ENCODE measurements at regions not wholly inside any gene's neighbourhood (a gene's known extent, or its start where the extent isn't known, plus 50 kb on each side); places are given as distances from the start of the nearest gene placed in this dataset.

- H3K4me1 ChIP-seq (ENCODE audit: control insufficient read depth, insufficient read depth, low read length): no peaks in the 10 kb centered on the region
- Mint-ChIP-seq H3K4me1 (no peaks in the 10 kb centered on the region), H3K9me3 (peaks cover 13 to 17% of the 10 kb centered on the region in 2 donors)
Measured at GRCh38 chr18:73249030-73249429, 381.2 kb upstream of the NETO1 start.

GRCh38 chr18:73246763-73247162 is 379.0 kb upstream of the NETO1 start:
- peaks cover 12 to 13% of the 10 kb centered on the region in 2 donors for H3K9me3 Mint-ChIP-seq
- no peaks in the 10 kb centered on the region for H3K4me1 ChIP-seq (ENCODE audit: control insufficient read depth, insufficient read depth, low read length)
- H3K9me3 ChIP-seq (ENCODE audit: control insufficient read depth, insufficient read depth, low read length): peaks cover 3% of the 10 kb centered on the region
- DNase-seq (no peak), ATAC-seq (no peak)
- H3K4me3 ChIP-seq (ENCODE audit: low read length): no peak overlapping the region
- intact Hi-C loops (cut with micrococcal nuclease): no loop called here
- H3K27ac Mint-ChIP-seq: no peak overlapping the region
- 72% methylated on average over 2 of the region's 5 CpGs for WGBS (ENCODE audit: insufficient coverage)
- no peaks in the 10 kb centered on the region for H3K27me3 Mint-ChIP-seq (ENCODE audit: low read depth in 2 of 2)
- no peak for TF ChIP-seq CTCF (IDR thresholded peaks at IDR 0.05)
- H3K27ac ChIP-seq (ENCODE audit: low read length): no peak overlapping the region
- H3K4me3 Mint-ChIP-seq: no peak overlapping the region
- no peaks in the 10 kb centered on the region for H3K36me3 Mint-ChIP-seq
- H3K4me1 Mint-ChIP-seq: no peaks in the 10 kb centered on the region
- no peaks in the 10 kb centered on the region for H3K36me3 ChIP-seq (ENCODE audit: control insufficient read depth, insufficient read depth, low read length)
- H3K27me3 ChIP-seq (ENCODE audit: control insufficient read depth, insufficient read depth, low read length): no peaks in the 10 kb centered on the region

More at GRCh38 chr18:73249030-73249429, 381.2 kb upstream of the NETO1 start:
- H3K27ac Mint-ChIP-seq: no peak overlapping the region
- Histone ChIP-seq H3K4me3 (ENCODE audit: low read length) (no peak overlapping the region), H3K36me3 (ENCODE audit: control insufficient read depth, insufficient read depth, low read length) (no peaks in the 10 kb centered on the region), H3K27me3 (ENCODE audit: control insufficient read depth, insufficient read depth, low read length) (no peaks in the 10 kb centered on the region), H3K27ac (ENCODE audit: low read length) (no peak overlapping the region), H3K9me3 (ENCODE audit: control insufficient read depth, insufficient read depth, low read length) (peaks cover 3% of the 10 kb centered on the region)
- no peaks in the 10 kb centered on the region for H3K27me3 Mint-ChIP-seq (ENCODE audit: low read depth in 2 of 2)
- DNase-seq: no peak
- WGBS (ENCODE audit: insufficient coverage): 81% methylated on average over 6 of the region's 7 CpGs
- intact Hi-C loops (cut with micrococcal nuclease): no loop called here
- H3K4me3 Mint-ChIP-seq: no peak overlapping the region
- no peak for TF ChIP-seq CTCF (IDR thresholded peaks at IDR 0.05)
- no peak for ATAC-seq
- H3K36me3 Mint-ChIP-seq: no peaks in the 10 kb centered on the region

- H3K27me3 Mint-ChIP-seq (ENCODE audit: low read depth in 2 of 2): no peaks in the 10 kb centered on the region
- intact Hi-C loops (cut with micrococcal nuclease): no loop called here
- no peak for TF ChIP-seq CTCF (IDR thresholded peaks at IDR 0.05)
- peaks cover 3% of the 10 kb centered on the region for H3K9me3 ChIP-seq (ENCODE audit: control insufficient read depth, insufficient read depth, low read length)
- peaks cover 14% of the 10 kb centered on the region in 2 donors for H3K9me3 Mint-ChIP-seq
- H3K4me1 Mint-ChIP-seq: no peaks in the 10 kb centered on the region
- no peaks in the 10 kb centered on the region for H3K27me3 ChIP-seq (ENCODE audit: control insufficient read depth, insufficient read depth, low read length)
- ATAC-seq (no peak), DNase-seq (no peak)
- H3K4me3 ChIP-seq (ENCODE audit: low read length): no peak overlapping the region
- no peak overlapping the region for H3K27ac Mint-ChIP-seq
- H3K36me3 ChIP-seq (ENCODE audit: control insufficient read depth, insufficient read depth, low read length): no peaks in the 10 kb centered on the region
- no peak overlapping the region for H3K4me3 Mint-ChIP-seq
- H3K4me1 ChIP-seq (ENCODE audit: control insufficient read depth, insufficient read depth, low read length): no peaks in the 10 kb centered on the region
- no peak overlapping the region for H3K27ac ChIP-seq (ENCODE audit: low read length)
- H3K36me3 Mint-ChIP-seq: no peaks in the 10 kb centered on the region
- 83% methylated on average over 4 of the region's 4 CpGs for WGBS (ENCODE audit: insufficient coverage)
Measured at GRCh38 chr18:73245345-73245744, 377.6 kb upstream of the NETO1 start.

- H3K36me3 Mint-ChIP-seq: no peaks in the 10 kb centered on the region
- Histone ChIP-seq H3K4me3 (ENCODE audit: low read length) (no peak overlapping the region), H3K27me3 (ENCODE audit: control insufficient read depth, insufficient read depth, low read length) (no peaks in the 10 kb centered on the region), H3K27ac (ENCODE audit: low read length) (no peak overlapping the region), H3K36me3 (ENCODE audit: control insufficient read depth, insufficient read depth, low read length) (no peaks in the 10 kb centered on the region), H3K9me3 (ENCODE audit: control insufficient read depth, insufficient read depth, low read length) (peaks cover 3% of the 10 kb centered on the region), H3K4me1 (ENCODE audit: control insufficient read depth, insufficient read depth, low read length) (no peaks in the 10 kb centered on the region)
- ATAC-seq: no peak
- WGBS (ENCODE audit: insufficient coverage): 89% methylated on average over 1 of the region's 1 CpG
- H3K9me3 Mint-ChIP-seq: peaks cover 14% of the 10 kb centered on the region in 2 donors
- no peaks in the 10 kb centered on the region for H3K4me1 Mint-ChIP-seq
- no peak overlapping the region for H3K27ac Mint-ChIP-seq
- H3K27me3 Mint-ChIP-seq (ENCODE audit: low read depth in 2 of 2): no peaks in the 10 kb centered on the region
- no peak for DNase-seq
- intact Hi-C loops (cut with micrococcal nuclease): no loop called here
- TF ChIP-seq CTCF (IDR thresholded peaks at IDR 0.05): no peak
- H3K4me3 Mint-ChIP-seq: no peak overlapping the region
Measured at GRCh38 chr18:73244401-73244800, 376.6 kb upstream of the NETO1 start.
